ENCODE measurements at regions not wholly inside any gene's neighbourhood (a gene's known extent, or its start where the extent isn't known, plus 50 kb on each side); places are given as distances from the start of the nearest gene placed in this dataset.

DNA sequence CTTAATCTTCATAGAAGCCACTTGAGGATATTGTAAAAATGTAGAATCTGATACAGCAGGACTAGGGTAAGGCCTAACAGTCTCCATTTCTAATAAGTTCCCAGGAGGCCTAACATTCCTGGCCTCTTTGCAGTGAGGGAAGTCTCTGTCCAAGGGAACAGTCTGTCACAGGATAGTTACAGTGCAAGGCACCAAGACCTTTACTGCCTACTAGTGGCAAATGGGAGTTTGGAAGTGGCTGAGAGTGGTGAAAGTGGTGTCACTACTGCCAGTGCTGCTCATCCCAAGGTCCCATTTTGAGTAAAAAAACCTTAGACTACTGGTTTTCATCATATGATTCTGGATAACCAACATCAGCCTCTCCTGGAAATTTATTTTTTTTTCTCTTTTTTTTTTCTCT, 619.5 kb upstream of the SEMA3D start:
- TF ChIP-seq, protein P1, sequence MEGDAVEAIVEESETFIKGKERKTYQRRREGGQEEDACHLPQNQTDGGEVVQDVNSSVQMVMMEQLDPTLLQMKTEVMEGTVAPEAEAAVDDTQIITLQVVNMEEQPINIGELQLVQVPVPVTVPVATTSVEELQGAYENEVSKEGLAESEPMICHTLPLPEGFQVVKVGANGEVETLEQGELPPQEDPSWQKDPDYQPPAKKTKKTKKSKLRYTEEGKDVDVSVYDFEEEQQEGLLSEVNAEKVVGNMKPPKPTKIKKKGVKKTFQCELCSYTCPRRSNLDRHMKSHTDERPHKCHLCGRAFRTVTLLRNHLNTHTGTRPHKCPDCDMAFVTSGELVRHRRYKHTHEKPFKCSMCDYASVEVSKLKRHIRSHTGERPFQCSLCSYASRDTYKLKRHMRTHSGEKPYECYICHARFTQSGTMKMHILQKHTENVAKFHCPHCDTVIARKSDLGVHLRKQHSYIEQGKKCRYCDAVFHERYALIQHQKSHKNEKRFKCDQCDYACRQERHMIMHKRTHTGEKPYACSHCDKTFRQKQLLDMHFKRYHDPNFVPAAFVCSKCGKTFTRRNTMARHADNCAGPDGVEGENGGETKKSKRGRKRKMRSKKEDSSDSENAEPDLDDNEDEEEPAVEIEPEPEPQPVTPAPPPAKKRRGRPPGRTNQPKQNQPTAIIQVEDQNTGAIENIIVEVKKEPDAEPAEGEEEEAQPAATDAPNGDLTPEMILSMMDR (IDR thresholded peaks at IDR 0.05): peak; percentile 70
- no peak for TF ChIP-seq ZFX (IDR thresholded peaks at IDR 0.05; ENCODE audit: borderline replicate concordance)
